ENCODE measurements at regions not wholly inside any gene's neighbourhood (a gene's known extent, or its start where the extent isn't known, plus 50 kb on each side); places are given as distances from the start of the nearest gene placed in this dataset.

DNA sequence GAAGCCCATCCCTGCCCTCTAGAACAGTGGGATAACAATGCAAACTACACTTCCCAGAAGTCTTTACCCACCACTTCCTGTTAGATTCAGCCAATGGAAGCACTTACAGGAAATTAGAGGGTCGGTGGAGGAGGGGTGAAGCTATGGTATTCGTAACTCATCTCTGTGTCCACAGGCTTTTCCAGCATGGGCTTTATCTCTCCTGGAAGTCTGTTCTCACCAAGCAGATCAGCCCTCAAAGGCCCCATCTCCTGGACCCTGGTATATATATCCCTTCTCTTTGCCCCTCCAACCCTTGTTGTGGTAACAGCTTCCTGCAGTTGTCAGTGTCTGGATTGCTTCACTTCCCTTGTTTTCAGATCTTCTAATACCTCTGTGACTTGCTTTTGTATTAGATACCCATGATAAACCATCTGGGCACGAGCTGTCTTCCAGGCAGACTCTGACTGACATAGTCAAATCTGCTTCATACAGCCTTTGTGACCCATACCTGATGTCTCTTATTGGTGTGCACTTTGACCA is 475.0 kb upstream of the POU3F3 start:
- intact Hi-C loops (cut with DNase I): no loop called here
- DNase-seq: peak in 1 of 2 donors; percentile 15
- peak overlapping the region in 3 of 10 donors; percentile 10 to 73 (median 46) for H3K27ac ChIP-seq
- ATAC-seq: peak in 7 of 8 donors; percentile 67 to 93 (median 81)
- no peaks in the 10 kb centered on the region for H3K9me3 ChIP-seq
- TF ChIP-seq, protein P1, sequence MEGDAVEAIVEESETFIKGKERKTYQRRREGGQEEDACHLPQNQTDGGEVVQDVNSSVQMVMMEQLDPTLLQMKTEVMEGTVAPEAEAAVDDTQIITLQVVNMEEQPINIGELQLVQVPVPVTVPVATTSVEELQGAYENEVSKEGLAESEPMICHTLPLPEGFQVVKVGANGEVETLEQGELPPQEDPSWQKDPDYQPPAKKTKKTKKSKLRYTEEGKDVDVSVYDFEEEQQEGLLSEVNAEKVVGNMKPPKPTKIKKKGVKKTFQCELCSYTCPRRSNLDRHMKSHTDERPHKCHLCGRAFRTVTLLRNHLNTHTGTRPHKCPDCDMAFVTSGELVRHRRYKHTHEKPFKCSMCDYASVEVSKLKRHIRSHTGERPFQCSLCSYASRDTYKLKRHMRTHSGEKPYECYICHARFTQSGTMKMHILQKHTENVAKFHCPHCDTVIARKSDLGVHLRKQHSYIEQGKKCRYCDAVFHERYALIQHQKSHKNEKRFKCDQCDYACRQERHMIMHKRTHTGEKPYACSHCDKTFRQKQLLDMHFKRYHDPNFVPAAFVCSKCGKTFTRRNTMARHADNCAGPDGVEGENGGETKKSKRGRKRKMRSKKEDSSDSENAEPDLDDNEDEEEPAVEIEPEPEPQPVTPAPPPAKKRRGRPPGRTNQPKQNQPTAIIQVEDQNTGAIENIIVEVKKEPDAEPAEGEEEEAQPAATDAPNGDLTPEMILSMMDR (IDR thresholded peaks at IDR 0.05): no peak
- H3K36me3 ChIP-seq: no peaks in the 10 kb centered on the region
- H3K4me1 ChIP-seq: peaks cover 0 to 3% (median 0%) of the 10 kb centered on the region in 9 donors
- peak overlapping the region in 9 of 10 donors; percentile 21 to 53 (median 46) for H3K4me3 ChIP-seq
- H3K27me3 ChIP-seq: peaks cover 0 to 7% (median 0%) of the 10 kb centered on the region in 7 donors
- 6 to 13% methylated on average over 3 of the region's 3 CpGs for WGBS, 2 donors

DNA sequence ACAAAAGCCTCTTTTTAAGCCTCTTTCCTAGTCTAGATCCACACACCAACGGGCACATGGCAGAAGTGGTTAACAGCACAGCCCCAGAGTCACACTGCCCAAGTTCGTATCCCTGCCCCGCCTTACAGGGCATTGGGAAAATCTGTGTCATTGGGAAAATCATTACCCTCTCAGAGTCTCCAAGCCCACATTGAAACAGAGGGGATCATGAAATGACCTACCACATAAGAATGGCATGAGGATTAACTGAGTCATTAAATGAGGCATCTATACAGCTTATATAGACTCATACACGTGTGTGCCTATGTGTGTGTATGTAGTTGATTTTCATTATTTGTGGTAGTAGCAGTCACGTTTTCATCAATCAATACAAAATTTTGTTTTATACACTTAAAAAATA is 469.0 kb upstream of the POU3F3 start:
- ATAC-seq: no peak

DNA sequence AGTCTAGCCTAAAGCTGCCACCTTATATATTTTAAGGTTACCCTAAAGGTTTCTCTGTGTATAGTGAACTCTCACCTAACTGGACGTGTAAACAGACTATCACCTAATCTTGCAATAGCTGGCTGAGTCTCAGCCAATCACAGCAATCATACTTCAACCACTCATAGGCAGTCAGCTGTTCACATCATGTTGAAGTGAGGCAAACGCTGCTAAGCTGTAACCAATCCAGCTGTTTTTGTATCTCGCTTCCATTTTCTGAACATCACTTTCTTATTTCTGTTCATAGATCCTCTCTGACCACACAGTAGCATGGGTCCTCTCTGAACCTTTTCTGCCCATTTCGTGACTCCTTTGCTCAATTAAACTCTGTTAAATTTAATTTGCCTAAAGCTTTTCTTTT is 468.2 kb upstream of the POU3F3 start:
- peaks cover 0 to 16% (median 0%) of the 10 kb centered on the region in 11 donors for H3K9me3 ChIP-seq
- DNase-seq (no peak), ATAC-seq (no peak)
- H3K27me3 ChIP-seq: peaks cover 0 to 10% (median 0%) of the 10 kb centered on the region in 7 donors
- no peaks in the 10 kb centered on the region for H3K4me1 ChIP-seq
- no peak overlapping the region for H3K27ac ChIP-seq
- intact Hi-C loops (cut with DNase I): no loop called here
- TF ChIP-seq, protein P1 (IDR thresholded peaks at IDR 0.05): no peak
- WGBS, 2 donors: 54 to 64% methylated on average over 4 of the region's 4 CpGs
- H3K4me3 ChIP-seq: no peak overlapping the region
- H3K36me3 ChIP-seq: no peaks in the 10 kb centered on the region

More for the DNA sequence above, 469.0 kb upstream of the POU3F3 start:
- H3K4me3 ChIP-seq: no peak overlapping the region
- no peak overlapping the region for H3K27ac ChIP-seq
- H3K27me3 ChIP-seq: peaks cover 0 to 10% (median 0%) of the 10 kb centered on the region in 7 donors
- no peaks in the 10 kb centered on the region for H3K36me3 ChIP-seq
- no peaks in the 10 kb centered on the region for H3K4me1 ChIP-seq
- intact Hi-C loops (cut with DNase I): no loop called here
- no peak for DNase-seq
- TF ChIP-seq, protein P1 (IDR thresholded peaks at IDR 0.05): no peak
- WGBS, 2 donors: 80 to 85% methylated on average over 5 of the region's 5 CpGs
- H3K9me3 ChIP-seq: peaks cover 0 to 8% (median 0%) of the 10 kb centered on the region in 11 donors

DNA sequence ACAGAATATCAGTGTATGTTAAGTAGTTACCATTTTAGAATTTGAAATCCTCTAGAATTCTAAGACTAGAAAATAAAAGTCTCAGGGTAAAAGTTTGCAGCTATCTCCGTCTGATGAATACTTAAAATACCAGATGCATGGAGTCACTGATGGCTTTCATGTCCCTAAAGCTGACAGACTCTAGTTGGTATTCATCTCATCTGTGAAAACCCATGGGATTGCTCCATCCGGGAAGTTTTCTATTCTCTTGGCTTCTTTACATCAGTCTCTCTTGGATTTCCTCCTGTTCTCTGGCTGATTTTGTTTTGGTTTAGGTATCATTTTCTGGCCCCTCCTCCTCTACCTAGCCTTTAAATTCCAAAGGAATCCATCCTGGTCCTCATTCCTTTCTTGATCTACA is 465.6 kb upstream of the POU3F3 start:
- peaks cover 0 to 14% (median 0%) of the 10 kb centered on the region in 7 donors for H3K27me3 ChIP-seq
- DNase-seq (no peak), ATAC-seq (no peak)
- H3K4me3 ChIP-seq: no peak overlapping the region
- intact Hi-C loops (cut with DNase I): no loop called here
- no peak overlapping the region for H3K27ac ChIP-seq
- TF ChIP-seq, protein P1 (IDR thresholded peaks at IDR 0.05): no peak
- H3K9me3 ChIP-seq: peaks cover 0 to 17% (median 0%) of the 10 kb centered on the region in 11 donors
- H3K36me3 ChIP-seq: no peaks in the 10 kb centered on the region
- H3K4me1 ChIP-seq: no peaks in the 10 kb centered on the region
- WGBS, 2 donors: 22 to 23% methylated on average over 2 of the region's 2 CpGs

All from heart right ventricle (tissue), 16 donors.